MG63 (cell line): ENCODE measurements at regions not wholly inside any gene's neighbourhood (a gene's known extent, or its start where the extent isn't known, plus 50 kb on each side); places are given as distances from the start of the nearest gene placed in this dataset.
"Not testable (repeated sequence)": the region's sequence is repeated elsewhere in the genome, so short reads cannot be mapped to it uniquely, and the experiment has no call there.

Experiments
- DNase-seq: peaks from one replicate; pipeline ENCODE4 v3.0.0-alpha.2; 2020
- H3K27me3 ChIP-seq: fragments of 250-450 bp; sonication (Bioruptor Pico); 2 replicates; pipeline ENCODE4 v1.5.1; 2020; ENCODE audit warnings: mild to moderate bottlenecking, moderate library complexity
- H3K36me3 ChIP-seq: fragments of 250-450 bp; sonication (Bioruptor Pico); 2 replicates; pipeline ENCODE4 v1.5.1; 2020; ENCODE audit warnings: mild to moderate bottlenecking, moderate library complexity
- H3K4me3 ChIP-seq: fragments of 250-450 bp; sonication (Bioruptor Pico); 2 replicates; pipeline ENCODE4 v1.5.1; 2020; ENCODE audit warnings: mild to moderate bottlenecking, moderate library complexity
- H3K9me3 ChIP-seq: fragments of 250-450 bp; sonication (Bioruptor Pico); 2 replicates; pipeline ENCODE4 v1.5.1; 2020; ENCODE audit warnings: mild to moderate bottlenecking, moderate library complexity

- DNase-seq, result no peak
- H3K9me3 ChIP-seq, result no peaks in the 10 kb centered on the region
- no peaks in the 10 kb centered on the region for H3K36me3 ChIP-seq
- no peak overlapping the region for H3K4me3 ChIP-seq
- no peaks in the 10 kb centered on the region for H3K27me3 ChIP-seq
These were observed 177.8 kb upstream of the ARID1B start for GRCh38 chr6:156599366-156599765.

DNA sequence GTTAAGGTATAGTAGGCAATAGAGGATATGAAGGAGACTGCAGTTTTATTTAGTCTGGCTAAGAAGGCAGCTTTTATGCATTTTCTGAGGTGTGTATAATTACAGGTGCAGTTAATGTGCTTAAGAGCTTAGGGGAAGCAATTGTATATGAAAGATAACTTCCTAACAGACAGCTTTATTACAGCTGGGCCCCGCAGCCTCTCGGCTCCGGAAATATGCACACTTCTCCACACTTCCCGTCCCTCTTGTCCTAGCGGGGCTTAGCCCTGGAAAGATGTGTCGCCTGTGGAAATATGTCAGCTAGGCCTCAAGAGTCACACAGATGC, 178.4 kb upstream of the ARID1B start:
- DNase-seq, result no peak
- H3K27me3 ChIP-seq, result no peaks in the 10 kb centered on the region
- H3K36me3 ChIP-seq, result no peaks in the 10 kb centered on the region

GRCh38 chr6:156598071-156598854, 178.9 kb upstream of the ARID1B start:
- no peaks in the 10 kb centered on the region for H3K9me3 ChIP-seq
- no peaks in the 10 kb centered on the region for H3K36me3 ChIP-seq
- no peak overlapping the region for H3K4me3 ChIP-seq
- H3K27me3 ChIP-seq, result no peaks in the 10 kb centered on the region
- no peak for DNase-seq

More for the DNA sequence above, 178.4 kb upstream of the ARID1B start:
- Histone ChIP-seq H3K4me3 (no peak overlapping the region), H3K9me3 (no peaks in the 10 kb centered on the region)

DNA sequence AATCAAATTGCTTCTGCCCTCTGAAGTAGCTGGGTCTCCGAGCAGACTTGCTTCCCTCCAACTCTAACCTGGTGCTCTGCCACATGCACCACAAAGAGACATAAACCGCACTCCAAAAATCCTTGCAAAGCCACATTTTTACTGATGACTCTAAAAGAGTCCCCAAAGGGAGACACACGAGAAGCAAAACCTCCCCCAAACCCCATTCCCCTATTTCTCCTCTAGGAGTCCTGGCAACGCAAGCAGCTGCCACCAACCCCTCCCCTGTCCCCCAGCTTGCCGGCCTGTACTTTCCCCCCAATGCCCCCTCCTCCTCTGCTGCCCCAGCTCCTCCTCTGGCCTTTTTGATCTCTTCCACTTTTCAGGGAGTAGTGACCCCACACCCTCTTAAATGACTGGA, 180.1 kb upstream of the ARID1B start:
- Histone ChIP-seq H3K4me3 (no peak overlapping the region), H3K36me3 (no peaks in the 10 kb centered on the region), H3K27me3 (no peaks in the 10 kb centered on the region), H3K9me3 (no peaks in the 10 kb centered on the region)
- DNase-seq, result no peak

DNA sequence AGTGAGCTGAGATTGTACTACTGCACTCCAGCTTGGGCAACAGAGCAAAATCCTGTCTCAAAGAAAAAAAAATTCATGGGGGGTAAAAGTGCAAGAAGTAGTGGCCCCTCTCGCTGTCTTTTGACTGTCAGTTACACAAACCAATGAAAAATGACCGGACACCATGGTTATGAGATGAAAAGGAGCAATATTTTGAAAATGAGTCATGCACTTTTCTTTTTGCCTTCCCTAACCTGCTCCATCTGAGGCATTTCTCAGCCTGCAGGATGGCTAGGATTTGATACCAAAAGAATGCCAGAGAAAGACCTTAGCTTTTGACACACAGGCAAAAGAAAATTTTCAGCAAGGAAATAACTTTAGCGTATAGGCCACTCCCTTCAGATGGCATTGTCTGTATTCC, 181.7 kb upstream of the ARID1B start:
- Histone ChIP-seq H3K36me3 (no peaks in the 10 kb centered on the region), H3K27me3 (no peaks in the 10 kb centered on the region), H3K9me3 (no peaks in the 10 kb centered on the region), H3K4me3 (no peak overlapping the region)
- DNase-seq, result no peak

- Histone ChIP-seq H3K4me3 (no peak overlapping the region), H3K27me3 (no peaks in the 10 kb centered on the region), H3K9me3 (no peaks in the 10 kb centered on the region), H3K36me3 (no peaks in the 10 kb centered on the region)
- no peak for DNase-seq
These were observed 183.3 kb upstream of the ARID1B start for GRCh38 chr6:156593893-156594292.

DNA sequence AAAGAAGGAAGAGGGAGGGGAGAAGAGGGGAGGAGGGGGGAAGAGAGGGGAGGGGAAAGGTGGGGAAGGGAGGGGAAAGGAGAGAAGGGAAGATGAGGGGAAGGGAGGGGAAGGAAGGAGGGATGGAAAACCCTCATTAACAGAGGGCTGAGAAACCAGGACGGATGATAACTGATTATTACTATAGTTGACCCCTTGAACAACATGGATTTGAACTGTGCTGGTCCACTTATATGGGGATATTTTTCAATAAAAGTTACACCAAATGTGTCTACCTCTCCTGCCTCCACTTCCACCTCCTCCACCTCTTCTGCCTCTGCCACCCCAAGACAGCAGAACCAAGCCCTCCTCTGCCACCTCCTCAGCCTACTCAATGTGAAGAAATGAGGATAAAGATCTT, 184.1 kb upstream of the ARID1B start:
- no peak overlapping the region for H3K4me3 ChIP-seq
- no peaks in the 10 kb centered on the region for H3K9me3 ChIP-seq
- no peaks in the 10 kb centered on the region for H3K36me3 ChIP-seq
- no peaks in the 10 kb centered on the region for H3K27me3 ChIP-seq
- no peak for DNase-seq

DNA sequence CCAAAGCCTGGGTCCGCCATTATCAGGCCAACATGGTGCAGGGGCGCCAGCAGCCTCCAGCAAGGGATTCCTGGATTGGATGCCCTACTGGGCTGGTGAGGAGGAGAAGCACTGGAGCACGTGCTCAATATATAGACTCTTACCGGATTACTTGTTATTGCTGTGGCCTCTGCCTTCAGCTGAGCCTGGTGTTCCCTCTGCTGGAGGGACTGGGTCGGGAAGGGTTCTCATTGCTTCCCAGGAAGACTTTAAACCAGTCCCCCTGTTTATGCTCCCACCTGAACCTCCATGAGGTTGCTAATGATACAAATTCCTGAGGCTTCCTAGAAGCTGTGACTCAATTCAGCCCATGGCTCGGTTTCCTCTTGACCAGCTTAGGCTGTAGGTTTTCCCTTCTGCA, 186.7 kb upstream of the ARID1B start:
- no peaks in the 10 kb centered on the region for H3K27me3 ChIP-seq
- no peak for DNase-seq

GRCh38 chr6:156589281-156589680, 187.9 kb upstream of the ARID1B start:
- no peaks in the 10 kb centered on the region for H3K9me3 ChIP-seq
- no peak overlapping the region for H3K4me3 ChIP-seq
- no peak for DNase-seq
- H3K27me3 ChIP-seq, result no peaks in the 10 kb centered on the region
- no peaks in the 10 kb centered on the region for H3K36me3 ChIP-seq

More for the DNA sequence above, 186.7 kb upstream of the ARID1B start:
- no peaks in the 10 kb centered on the region for H3K9me3 ChIP-seq
- H3K4me3 ChIP-seq, result no peak overlapping the region
- no peaks in the 10 kb centered on the region for H3K36me3 ChIP-seq

DNA sequence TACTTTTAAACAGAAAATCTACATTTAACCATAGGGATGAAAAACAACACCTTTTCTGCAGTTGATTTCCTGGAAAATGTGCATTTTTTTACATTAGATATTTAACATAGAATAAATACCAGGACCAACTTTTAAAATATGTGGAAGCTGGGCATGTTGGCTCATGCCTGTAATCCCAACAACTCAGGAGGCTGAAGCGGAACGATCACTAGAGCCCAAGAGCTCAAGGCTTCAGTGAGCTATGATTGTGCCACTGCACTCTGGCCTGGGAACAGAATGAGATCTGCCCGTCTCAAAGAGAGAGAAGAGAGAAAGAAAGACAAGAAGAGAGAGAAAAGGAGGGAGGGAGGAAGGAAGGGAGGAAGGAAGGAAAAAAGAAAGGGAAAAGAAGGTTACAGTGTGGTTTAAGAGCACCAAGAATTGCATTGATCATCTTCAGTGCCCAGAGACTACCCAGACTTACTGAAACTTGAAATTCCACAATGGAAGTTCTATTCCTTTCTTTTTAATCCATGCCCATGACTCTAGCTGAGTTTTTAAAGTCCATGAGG, 189.4 kb upstream of the ARID1B start:
- no peak overlapping the region for H3K4me3 ChIP-seq
- no peak for DNase-seq
- H3K9me3 ChIP-seq, result no peaks in the 10 kb centered on the region
- H3K36me3 ChIP-seq, result no peaks in the 10 kb centered on the region
- H3K27me3 ChIP-seq, result no peaks in the 10 kb centered on the region

GRCh38 chr6:156587071-156587470, 190.1 kb upstream of the ARID1B start:
- Histone ChIP-seq H3K4me3 (no peak overlapping the region), H3K27me3 (no peaks in the 10 kb centered on the region), H3K36me3 (no peaks in the 10 kb centered on the region), H3K9me3 (no peaks in the 10 kb centered on the region)
- no peak for DNase-seq

DNA sequence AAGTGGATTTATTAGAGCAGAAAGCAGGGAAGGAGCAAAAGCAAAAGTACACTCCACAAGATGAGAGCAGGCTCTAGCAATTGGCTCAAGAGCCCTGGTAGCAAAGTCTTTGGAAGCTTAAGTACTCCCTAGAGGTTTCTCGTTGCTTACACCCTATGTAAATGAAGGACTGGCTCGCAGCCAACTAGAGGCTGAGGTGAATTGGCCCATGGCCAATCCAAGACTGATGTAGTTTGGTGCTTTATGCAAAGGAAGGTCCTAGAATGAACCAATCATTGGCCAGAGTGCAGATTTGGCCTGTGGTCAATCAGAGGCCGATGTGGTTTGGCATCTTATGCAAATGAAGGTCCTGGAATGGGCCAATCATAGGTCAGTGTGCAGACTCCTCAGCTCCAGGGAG, 191.3 kb upstream of the ARID1B start:
- no peak overlapping the region for H3K4me3 ChIP-seq
- H3K27me3 ChIP-seq, result no peaks in the 10 kb centered on the region
- DNase-seq, result no peak
- no peaks in the 10 kb centered on the region for H3K36me3 ChIP-seq
- no peaks in the 10 kb centered on the region for H3K9me3 ChIP-seq

DNA sequence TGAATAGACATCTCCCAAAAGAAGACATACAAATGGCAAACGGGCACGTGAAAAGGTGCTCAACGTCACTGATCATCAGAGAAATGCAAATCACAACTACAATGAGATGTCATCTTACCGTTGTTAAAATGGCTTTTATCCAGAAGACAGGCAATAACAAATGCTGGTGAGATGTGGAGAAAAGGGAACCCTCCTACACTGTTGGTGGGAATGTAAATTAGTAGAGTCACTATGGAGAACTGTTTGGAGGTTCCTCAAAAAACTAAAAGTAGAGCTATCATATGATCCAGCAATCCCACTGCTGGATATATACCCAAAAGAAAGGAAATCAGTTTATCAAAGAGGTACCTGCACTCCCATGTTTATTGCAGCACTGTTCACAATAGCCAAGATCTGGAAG, 193.1 kb upstream of the ARID1B start:
- DNase-seq, H3K4me3 ChIP-seq, H3K27me3 ChIP-seq, H3K36me3 ChIP-seq, H3K9me3 ChIP-seq: not testable (repeated sequence)

DNA sequence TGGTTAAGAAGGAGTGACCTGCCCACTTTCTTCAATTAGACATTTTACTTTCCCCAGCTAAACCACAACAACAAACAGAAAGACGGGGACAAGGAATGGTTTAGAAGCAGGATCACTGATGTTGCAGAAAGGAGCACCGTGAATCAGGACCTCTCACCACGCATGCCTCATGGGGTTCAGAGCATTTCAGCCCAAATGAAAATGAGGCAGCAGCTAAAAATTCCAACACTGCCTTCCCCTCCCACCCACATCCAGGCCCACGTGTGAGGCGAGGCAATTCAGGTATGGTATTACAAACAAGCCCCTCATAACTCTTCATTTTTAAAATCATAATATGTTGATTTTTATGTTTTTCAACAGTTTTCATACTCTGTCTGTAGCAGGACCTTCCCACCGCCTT, 194.1 kb upstream of the ARID1B start:
- Histone ChIP-seq H3K4me3 (no peak overlapping the region), H3K9me3 (no peaks in the 10 kb centered on the region), H3K36me3 (no peaks in the 10 kb centered on the region), H3K27me3 (no peaks in the 10 kb centered on the region)
- no peak for DNase-seq

DNA sequence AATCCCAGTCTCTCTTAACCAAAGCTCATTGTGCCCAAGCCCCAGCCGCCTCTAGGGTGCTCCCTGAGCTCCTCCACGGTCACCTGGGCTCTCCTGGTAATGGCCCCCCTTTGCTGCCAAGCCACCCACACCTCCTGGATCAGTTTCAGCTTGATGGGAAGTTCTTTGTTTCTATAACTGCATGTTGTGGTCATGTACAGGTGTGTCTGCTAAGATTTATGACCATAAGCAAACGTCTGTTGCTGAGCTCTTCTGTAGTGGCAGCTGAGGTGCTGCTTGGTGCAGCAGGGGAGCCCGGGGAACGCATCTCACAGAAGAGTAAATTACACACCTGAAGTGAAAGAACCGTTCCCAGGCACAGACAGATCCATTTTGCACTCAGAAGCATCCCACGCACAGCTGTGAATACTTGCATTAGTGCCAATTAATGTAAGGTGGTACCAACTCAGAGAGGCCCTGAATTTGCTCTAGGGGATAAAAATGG, 194.6 kb upstream of the ARID1B start:
- H3K36me3 ChIP-seq, result no peaks in the 10 kb centered on the region
- no peak for DNase-seq

DNA sequence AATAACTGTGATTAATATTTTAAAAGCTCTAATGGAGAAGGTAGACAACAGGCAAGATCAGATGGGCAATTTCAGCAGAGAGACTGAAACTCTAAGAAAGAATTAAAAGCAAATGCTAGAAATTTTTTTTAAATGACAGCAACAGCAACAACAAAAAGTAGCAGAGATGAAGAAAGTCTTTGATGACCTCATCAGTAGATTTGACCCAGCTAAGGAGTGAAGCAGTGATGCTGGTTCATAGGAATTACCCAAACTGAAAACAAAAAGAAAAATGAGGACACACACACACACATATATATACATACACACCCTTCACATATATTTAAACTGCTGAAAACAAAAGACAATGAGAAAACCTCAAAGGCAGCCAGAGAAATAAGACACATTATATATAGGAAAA, 197.6 kb upstream of the ARID1B start:
- Histone ChIP-seq H3K27me3 (no peaks in the 10 kb centered on the region), H3K9me3 (peaks cover 5% of the 10 kb centered on the region; the same call in 1 of the 2 replicates), H3K36me3 (no peaks in the 10 kb centered on the region), H3K4me3 (no peak overlapping the region)
- DNase-seq, result no peak

More for the DNA sequence above, 194.6 kb upstream of the ARID1B start:
- H3K4me3 ChIP-seq, result no peak overlapping the region
- no peaks in the 10 kb centered on the region for H3K27me3 ChIP-seq
- no peaks in the 10 kb centered on the region for H3K9me3 ChIP-seq

DNA sequence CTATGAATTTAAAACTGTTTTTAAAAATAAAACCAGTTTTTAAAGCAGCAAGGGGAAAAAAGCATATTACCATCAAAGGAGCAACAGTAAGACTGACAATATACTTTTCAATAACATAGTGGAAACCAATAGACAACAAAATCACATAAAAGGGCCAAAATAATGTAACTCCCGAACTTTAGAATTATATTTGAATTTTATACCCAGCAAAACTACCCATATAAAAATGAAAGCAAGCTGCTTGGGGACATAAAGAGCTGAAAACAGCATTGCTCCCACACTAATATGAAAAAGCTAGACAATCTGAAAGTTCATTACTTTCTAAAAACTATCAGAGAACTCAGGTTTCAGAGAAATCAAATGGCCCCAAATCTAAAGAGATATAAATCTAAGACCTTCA, 199.4 kb upstream of the ARID1B start:
- H3K27me3 ChIP-seq, result no peaks in the 10 kb centered on the region
- DNase-seq, result no peak
- H3K4me3 ChIP-seq, result no peak overlapping the region
- H3K9me3 ChIP-seq, result peaks cover 5% of the 10 kb centered on the region; the same call in 1 of the 2 replicates
- no peaks in the 10 kb centered on the region for H3K36me3 ChIP-seq

DNA sequence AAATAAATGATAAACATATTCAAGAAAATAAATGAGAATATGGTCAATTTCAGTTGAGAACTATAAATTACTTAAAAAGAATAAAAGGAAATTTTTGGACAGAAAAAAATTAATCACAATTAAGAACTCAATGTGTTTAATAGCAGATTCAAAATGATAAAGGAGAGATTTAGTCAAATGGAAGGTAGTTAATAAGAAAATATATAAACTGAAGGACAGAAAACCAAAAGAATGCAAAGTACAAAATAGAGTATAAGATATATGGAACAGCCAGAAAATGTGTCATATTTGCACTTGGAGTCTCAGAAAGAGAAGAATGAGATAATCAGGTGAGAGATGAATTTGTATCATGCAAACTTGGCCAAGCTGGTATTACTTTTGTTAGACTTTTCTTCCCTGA, 201.8 kb upstream of the ARID1B start:
- Histone ChIP-seq H3K27me3 (no peaks in the 10 kb centered on the region), H3K4me3 (no peak overlapping the region), H3K36me3 (no peaks in the 10 kb centered on the region), H3K9me3 (peaks cover 5% of the 10 kb centered on the region; the same call in 1 of the 2 replicates)
- DNase-seq, result no peak
